ENCODE measurements at regions not wholly inside any gene's neighbourhood (a gene's known extent, or its start where the extent isn't known, plus 50 kb on each side); places are given as distances from the start of the nearest gene placed in this dataset.

DNA sequence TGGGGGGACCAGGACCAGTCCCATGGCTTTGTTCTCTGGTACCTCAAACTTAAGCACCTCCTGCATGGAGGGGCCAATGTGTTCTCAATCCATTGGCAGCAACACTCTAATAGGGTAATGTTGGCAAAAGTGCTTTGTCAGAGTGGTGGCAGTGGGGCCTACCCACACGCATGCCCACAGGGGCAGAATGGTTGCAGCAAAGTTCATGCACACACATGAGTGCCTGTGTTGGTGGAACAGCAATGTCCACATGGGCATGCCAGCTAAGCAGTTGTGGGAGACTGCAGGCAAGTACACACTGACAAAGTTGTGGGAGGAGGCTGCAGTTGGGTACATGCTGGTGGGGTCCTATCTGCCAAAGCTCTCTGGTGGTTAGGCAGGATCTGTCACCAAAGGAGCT lies 645.2 kb downstream of the ZNF385D start:
- Histone ChIP-seq H2BK12ac (ENCODE audit: insufficient read length, low read depth, low read length) (no peak overlapping the region), H4K20me1 (ENCODE audit: control insufficient read depth, insufficient read depth, insufficient read length) (no peaks in the 10 kb centered on the region), H3K27ac (ENCODE audit: insufficient read length, low read depth, low read length) (no peak overlapping the region), H3K23me2 (ENCODE audit: insufficient read length, low read depth, low read length, poor library complexity, severe bottlenecking) (no peaks in the 10 kb centered on the region), H3K79me2 (ENCODE audit: insufficient read depth, low read length) (no peaks in the 10 kb centered on the region), H2AFZ (ENCODE audit: low read length) (no peak overlapping the region), H3K23ac (ENCODE audit: insufficient read length, low read depth, low read length) (no peak overlapping the region), H3K4me1 (ENCODE audit: insufficient read depth, low read length) (no peaks in the 10 kb centered on the region), H3T11ph (ENCODE audit: low read length) (no peak overlapping the region), H3K27me3 (ENCODE audit: insufficient read depth, low read length) (no peaks in the 10 kb centered on the region), H3K4me2 (ENCODE audit: insufficient read depth, insufficient read length, low read length) (no peak overlapping the region), H3K4ac (ENCODE audit: low read depth, low read length) (no peak overlapping the region), H4K91ac (ENCODE audit: insufficient read length, low read depth, low read length) (no peak overlapping the region), H3K9ac (ENCODE audit: extremely low read depth, insufficient read length, low read length) (no peak overlapping the region), H4K5ac (ENCODE audit: insufficient read length, low read depth, low read length) (no peak overlapping the region), H3K9me3 (ENCODE audit: control insufficient read depth, low read depth, low read length) (no peaks in the 10 kb centered on the region), H2AK5ac (ENCODE audit: insufficient read length, low read length) (no peak overlapping the region), H3K56ac (ENCODE audit: insufficient read length, low read depth, low read length) (no peak overlapping the region), H2BK120ac (ENCODE audit: low read depth, low read length, poor library complexity, severe bottlenecking) (no peak overlapping the region), H3K79me1 (ENCODE audit: insufficient read depth, low read depth, low read length, poor library complexity, severe bottlenecking) (no peaks in the 10 kb centered on the region), H2BK15ac (ENCODE audit: low read depth, low read length) (no peak overlapping the region), H2BK5ac (ENCODE audit: insufficient read length, low read length) (no peak overlapping the region), H4K8ac (replicated peaks; ENCODE audit: insufficient read length, low read depth, low read length) (peak overlapping the region; percentile 4), H2BK20ac (ENCODE audit: low read depth, low read length, poor library complexity, severe bottlenecking) (no peak overlapping the region), H3K18ac (ENCODE audit: insufficient read length, low read depth, low read length) (no peak overlapping the region), H3K14ac (ENCODE audit: insufficient read depth, low read length) (no peak overlapping the region)
- Mint-ChIP-seq H3K36me3 (ENCODE audit: insufficient read depth in 1 of 3, low read depth in 3 of 3) (no peaks in the 10 kb centered on the region; a peak in 1 of 7 replicates), H3K9me3 (peaks cover 6 to 13% of the 10 kb centered on the region in 2 experiments; a peak in 4 of 5 replicates), H3K4me3 (no peak overlapping the region), H3K4me1 (no peaks in the 10 kb centered on the region), H3K27me3 (ENCODE audit: low read depth) (peaks cover 2% of the 10 kb centered on the region; the same call in 1 of the 2 replicates), H3K27ac (no peak overlapping the region; a peak in 1 of 7 replicates)
- TF ChIP-seq, protein P1, sequence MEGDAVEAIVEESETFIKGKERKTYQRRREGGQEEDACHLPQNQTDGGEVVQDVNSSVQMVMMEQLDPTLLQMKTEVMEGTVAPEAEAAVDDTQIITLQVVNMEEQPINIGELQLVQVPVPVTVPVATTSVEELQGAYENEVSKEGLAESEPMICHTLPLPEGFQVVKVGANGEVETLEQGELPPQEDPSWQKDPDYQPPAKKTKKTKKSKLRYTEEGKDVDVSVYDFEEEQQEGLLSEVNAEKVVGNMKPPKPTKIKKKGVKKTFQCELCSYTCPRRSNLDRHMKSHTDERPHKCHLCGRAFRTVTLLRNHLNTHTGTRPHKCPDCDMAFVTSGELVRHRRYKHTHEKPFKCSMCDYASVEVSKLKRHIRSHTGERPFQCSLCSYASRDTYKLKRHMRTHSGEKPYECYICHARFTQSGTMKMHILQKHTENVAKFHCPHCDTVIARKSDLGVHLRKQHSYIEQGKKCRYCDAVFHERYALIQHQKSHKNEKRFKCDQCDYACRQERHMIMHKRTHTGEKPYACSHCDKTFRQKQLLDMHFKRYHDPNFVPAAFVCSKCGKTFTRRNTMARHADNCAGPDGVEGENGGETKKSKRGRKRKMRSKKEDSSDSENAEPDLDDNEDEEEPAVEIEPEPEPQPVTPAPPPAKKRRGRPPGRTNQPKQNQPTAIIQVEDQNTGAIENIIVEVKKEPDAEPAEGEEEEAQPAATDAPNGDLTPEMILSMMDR (conservative IDR thresholded peaks at IDR 0.05) = no peak
- no peak for DNase-seq
- no CpG with 5 or more reads among the region's 1 CpG for WGBS (ENCODE audit: extremely low coverage, insufficient read length, low lambda C conversion rate)

Data from H9 (cell line).